SHP77 (cell line): ENCODE measurements at regions not wholly inside any gene's neighbourhood (a gene's known extent, or its start where the extent isn't known, plus 50 kb on each side); places are given as distances from the start of the nearest gene placed in this dataset.
A peak's percentile ranks its signal among the peaks of the same experiment; 100 is the strongest.

ENCODE experiments used
- DNase-seq, 2 experiments: peaks; one replicate each; lab custom pipeline; 2025; lab: John Stamatoyannopoulos, UW

GRCh38 chr3:111311709-111312235 lies 230.2 kb upstream of the CD96 start:
- DNase-seq: no peak

GRCh38 chr3:111314181-111314873 lies 227.7 kb upstream of the CD96 start:
- peak in 1 of 2 experiments; percentile 2 for DNase-seq

- no peak for DNase-seq
Measured at GRCh38 chr3:111314898-111315297, 227.1 kb upstream of the CD96 start.

- DNase-seq: peak in 1 of 2 experiments; percentile 5
Measured at GRCh38 chr3:111315930-111316587, 225.9 kb upstream of the CD96 start.

GRCh38 chr3:111318289-111318688 lies 223.7 kb upstream of the CD96 start:
- DNase-seq: no peak

DNA sequence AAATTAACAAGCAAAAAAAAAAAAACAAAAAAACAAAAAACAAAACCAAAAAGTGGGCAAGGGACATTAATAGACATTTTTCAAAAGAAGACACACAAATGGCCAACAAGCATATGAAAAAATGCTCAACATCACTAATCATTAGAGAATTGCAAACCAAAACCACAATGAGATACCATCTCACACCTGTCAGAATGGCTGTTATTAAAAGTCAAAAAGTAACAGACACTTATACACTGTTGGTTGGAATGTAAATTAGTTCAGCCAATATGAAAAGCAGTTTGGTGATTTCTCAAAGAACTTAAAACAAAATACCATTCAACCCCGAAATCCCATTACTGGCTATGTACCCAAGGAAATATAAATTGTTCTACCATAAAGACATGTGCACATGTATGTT lies 222.4 kb upstream of the CD96 start:
- DNase-seq: no peak

GRCh38 chr3:111321786-111322185 lies 220.2 kb upstream of the CD96 start:
- peak in 1 of 2 experiments; percentile 15 for DNase-seq

GRCh38 chr3:111323019-111323418 lies 219.0 kb upstream of the CD96 start:
- DNase-seq: no peak

DNA sequence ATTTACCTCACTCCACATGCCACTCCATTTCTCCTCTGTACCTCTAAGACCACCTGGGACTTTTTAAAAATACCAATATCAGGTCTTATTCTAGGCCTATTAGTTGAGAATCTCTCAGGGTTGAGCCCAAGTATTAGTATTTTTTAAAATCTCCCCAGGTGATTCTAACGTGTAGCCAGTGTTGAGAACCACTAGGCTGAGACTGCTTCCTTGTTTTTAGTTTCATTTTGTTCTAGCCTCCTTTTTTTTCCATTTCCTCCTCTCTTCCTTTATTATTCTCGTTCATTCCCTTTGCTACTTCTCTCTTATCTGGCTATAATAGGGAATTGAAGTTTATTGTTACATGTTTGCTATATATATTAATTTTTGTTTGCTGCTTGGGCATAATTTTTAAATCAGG lies 217.8 kb upstream of the CD96 start:
- no peak for DNase-seq

- no peak for DNase-seq
Measured at GRCh38 chr3:111324645-111325044, 217.4 kb upstream of the CD96 start.

DNA sequence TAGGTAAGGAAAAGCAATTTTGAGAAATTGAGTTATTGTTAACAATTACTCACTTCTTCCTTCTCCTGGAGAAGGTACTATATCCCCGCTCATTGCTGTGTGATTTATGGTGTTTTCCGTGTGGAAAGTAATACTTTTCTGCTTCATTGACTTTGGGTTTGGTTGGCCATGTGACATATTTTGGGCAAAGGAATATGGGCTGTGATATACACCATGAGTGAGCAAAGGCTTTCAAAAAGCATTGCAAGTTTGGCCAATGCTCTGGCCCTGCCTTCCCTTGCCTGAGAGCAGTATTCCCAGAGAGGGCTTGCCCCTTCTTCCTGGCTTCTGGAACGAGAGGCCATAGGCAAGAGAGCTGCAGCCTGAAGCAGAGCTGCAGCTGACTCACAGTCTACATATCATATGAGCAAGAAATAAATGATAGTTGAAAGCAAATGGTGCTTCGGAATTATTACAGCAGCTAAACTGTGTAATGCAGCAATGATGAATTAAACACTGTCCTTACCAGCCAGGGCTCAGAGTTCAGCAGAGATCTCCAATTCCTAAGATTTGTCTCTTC lies 216.8 kb upstream of the CD96 start:
- DNase-seq: no peak

DNA sequence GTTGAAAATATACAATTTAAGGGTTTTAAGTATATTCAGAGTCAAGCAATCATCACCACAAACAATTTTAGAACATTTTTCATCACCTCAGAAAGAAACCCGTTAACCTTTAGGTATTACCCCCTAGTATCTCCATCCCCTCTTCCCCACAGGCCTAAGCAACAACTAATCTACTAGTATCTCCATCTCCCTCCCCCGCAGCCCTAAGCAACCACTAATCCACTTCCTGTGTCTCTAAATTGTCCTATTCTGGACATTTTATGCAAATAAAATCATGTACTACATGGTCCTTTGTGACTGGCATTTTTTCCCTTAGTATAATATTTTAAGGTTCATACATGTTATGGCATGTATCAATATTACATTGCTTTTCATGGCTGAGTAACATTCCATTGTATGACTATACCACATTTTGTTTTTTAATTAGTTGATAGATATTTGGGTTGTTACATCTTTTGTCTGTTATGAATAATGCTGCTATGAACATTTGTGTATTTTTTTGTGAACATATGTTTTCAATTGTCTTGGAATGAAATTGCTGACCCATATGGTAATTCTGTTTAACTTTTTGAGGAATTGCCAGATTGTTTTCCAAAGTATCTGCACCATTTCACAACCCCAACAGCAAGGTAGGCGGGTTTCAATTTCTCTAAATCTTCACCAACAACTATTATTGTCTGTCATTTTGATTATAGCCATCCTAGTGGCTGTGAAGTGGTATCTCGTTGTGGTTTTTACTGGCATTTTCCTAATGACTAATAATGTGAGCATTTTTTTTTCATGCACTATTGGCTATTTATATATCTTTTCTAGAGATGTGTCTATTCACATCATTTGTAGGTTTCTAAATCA lies 215.6 kb upstream of the CD96 start:
- DNase-seq: no peak

GRCh38 chr3:111331306-111331705 lies 210.7 kb upstream of the CD96 start:
- DNase-seq: no peak

DNA sequence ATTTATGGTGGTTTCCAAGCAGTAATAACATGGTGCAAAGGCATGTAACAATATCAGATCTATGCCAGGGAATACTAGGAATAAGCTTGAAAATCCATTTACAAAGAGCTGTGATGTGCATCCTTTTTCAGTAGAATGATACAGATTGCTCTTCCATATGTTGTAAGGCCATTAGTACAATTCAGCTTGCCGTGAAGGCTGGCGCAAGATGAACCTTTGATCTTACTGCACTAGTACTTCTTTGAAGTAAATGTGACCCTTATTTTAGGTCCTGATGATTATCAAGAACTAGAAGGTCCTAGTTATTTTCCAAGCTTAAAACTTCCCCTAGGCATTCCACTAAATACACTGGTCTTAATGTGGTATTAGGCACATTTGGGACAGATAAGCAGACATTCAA lies 210.1 kb upstream of the CD96 start:
- DNase-seq: no peak

- DNase-seq: no peak
Measured at GRCh38 chr3:111332488-111333080, 209.4 kb upstream of the CD96 start.

GRCh38 chr3:111333642-111334041 lies 208.4 kb upstream of the CD96 start:
- DNase-seq: no peak

- DNase-seq: no peak
Measured at GRCh38 chr3:111335512-111336303, 206.3 kb upstream of the CD96 start.

GRCh38 chr3:111336511-111336910 lies 205.5 kb upstream of the CD96 start:
- DNase-seq: no peak

DNA sequence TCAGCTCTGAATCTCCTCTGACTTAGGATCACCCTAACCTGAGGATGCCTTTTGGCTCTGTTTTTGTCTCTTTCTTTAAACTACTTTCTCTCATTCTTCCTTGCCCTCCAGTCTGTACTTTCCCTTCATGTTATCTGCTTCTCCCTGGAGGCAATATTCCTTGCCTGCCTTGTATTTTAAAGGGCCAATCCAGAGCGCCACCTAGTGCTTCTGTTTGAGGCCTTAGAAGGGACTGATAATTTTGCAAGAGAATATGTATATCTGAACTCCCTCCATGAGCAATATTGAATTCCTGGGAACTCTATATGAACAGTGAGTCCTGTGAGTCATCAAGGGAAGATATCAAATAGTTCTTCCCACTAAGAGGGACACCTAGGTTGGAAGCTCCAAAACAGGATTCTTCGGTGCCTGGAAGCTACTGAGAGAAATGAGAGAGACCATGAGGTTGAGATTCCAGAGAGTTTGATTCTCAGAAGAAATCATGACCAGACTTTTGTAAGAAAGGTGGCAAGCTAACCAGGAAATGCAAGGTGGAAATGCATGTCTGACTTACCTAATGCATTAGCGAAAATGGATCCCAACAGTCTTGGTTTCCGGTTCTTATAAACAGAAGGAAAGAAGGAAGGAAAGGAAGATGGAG lies 203.8 kb upstream of the CD96 start:
- peak; percentile 70 to 83 for DNase-seq

DNA sequence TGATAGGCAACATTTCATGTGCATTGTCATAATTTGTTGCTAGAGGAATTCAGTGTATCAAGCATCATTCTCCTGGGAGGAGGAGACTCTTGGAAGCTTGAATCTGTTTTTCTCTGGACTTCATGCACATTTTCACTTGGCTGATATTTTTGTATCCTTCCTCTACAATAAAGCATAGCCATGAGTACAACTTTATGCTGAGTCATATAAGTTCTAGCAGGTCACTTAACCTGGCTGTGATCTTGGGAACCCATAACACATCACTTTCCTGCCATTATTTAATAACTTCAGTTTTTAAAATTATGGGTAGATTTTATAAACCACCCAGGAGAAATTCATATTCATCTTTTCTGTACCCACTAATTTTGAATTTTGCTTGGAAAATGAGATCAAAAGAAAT lies 203.0 kb upstream of the CD96 start:
- no peak for DNase-seq

DNA sequence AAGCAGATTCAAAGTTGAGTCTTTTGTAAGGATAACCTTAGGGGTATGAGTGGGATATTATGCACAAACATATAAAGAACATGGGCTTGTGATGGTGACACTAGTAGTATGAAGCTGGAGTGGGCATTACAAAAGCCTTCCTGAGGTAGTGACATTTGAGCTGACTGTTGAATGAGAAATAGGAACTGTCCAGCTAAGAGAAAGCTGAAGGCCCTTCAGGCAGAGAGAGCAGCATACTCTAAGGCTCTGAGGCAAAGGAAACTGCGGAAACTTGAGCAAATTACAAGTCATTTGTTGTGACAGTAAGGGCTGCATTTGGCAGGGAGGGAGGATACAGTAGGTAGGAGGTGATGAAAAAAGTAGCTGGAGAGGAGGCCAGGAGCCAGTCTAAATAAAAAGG lies 190.7 kb upstream of the CD96 start:
- DNase-seq: no peak
